ENCODE measurements at regions not wholly inside any gene's neighbourhood (a gene's known extent, or its start where the extent isn't known, plus 50 kb on each side); places are given as distances from the start of the nearest gene placed in this dataset.

DNA sequence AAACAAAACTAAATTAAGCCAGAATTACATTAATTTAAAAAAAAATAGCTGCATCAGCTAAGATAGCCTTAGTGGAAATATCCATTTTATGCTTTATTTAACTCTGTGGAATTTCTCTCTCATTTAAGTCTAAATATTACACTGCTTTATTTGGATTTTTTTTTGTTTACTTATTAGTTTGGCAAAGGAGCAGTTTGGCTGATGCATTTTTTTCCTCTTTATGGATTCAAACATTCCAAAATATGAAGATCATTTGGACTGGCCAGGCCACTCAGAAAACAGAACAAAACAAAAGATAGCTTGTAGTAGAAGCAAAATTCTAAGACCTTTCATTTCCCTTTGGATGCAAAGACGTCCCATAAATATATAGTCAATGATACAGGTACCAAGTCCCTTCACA, 707.3 kb upstream of the UBE2E2 start:
- no TSS peak for BruUV-seq (replicated peaks)
- H3K9me3 ChIP-seq (replicated peaks; ENCODE audit: control insufficient read depth, insufficient read depth, low read length): peaks cover 2% of the 10 kb centered on the region
- H3K27me3 ChIP-seq (ENCODE audit: control insufficient read depth in 2 of 2, insufficient read depth in 2 of 2, low read length in 2 of 2): no peaks in the 10 kb centered on the region
- no peak overlapping the region for H3K4me3 ChIP-seq (replicated peaks in 1 of 3; ENCODE audit: insufficient read depth in 1 of 3, low read depth in 1 of 3, low read length in 3 of 3)
- no peak for DNase-seq (ENCODE audit: low read depth, low spot score)
- no peaks in the 10 kb centered on the region for H3K9me1 ChIP-seq (replicated peaks; ENCODE audit: control insufficient read depth, extremely low read depth, insufficient read depth, low read length)
- H3K79me2 ChIP-seq (ENCODE audit: control insufficient read depth, insufficient read depth, low read length): no peaks in the 10 kb centered on the region
- TF ChIP-seq MYC (IDR thresholded peaks at IDR 0.05; ENCODE audit: low read depth, low read length): no peak
- TF ChIP-seq JUN (IDR thresholded peaks at IDR 0.05; ENCODE audit: borderline replicate concordance, insufficient read depth, insufficient read length, low read depth): no peak
- no peak for TF ChIP-seq EZH2 (IDR thresholded peaks at IDR 0.05; ENCODE audit: borderline replicate concordance, low read depth, low read length, severe bottlenecking)
- no peak for TF ChIP-seq POLR2A (IDR thresholded peaks at IDR 0.05; ENCODE audit: low read depth, low read length)
- TF ChIP-seq GATA2 (IDR thresholded peaks at IDR 0.05; ENCODE audit: insufficient read depth, insufficient read length, low read depth, low read length): no peak
- intact Hi-C loops (cut with micrococcal nuclease) (no loop called here), dilution Hi-C loops (cut with MboI; ENCODE audit: extremely low pct_ligation_motif_present, low sequenced_read_pairs) (no loop called here)
- ChIA-PET POLR2A (no interaction called here), CTCF (no interaction called here)
- H3K27ac ChIP-seq (ENCODE audit: insufficient read depth, low read depth, low read length): no peak overlapping the region
- H3K4me1 ChIP-seq (ENCODE audit: control insufficient read depth, extremely low read depth, insufficient read depth, low read length): no peaks in the 10 kb centered on the region
- no peak for FAIRE-seq
- no peaks in the 10 kb centered on the region for H4K20me1 ChIP-seq (replicated peaks; ENCODE audit: control insufficient read depth, extremely low read depth, insufficient read depth, low read length)
- no peak overlapping the region for H2AFZ ChIP-seq (ENCODE audit: low read depth, low read length)
- no peak overlapping the region for H3K9ac ChIP-seq (replicated peaks; ENCODE audit: extremely low read depth, insufficient read depth, low read length)
- H3K4me2 ChIP-seq (ENCODE audit: insufficient read depth, low read length): no peak overlapping the region
- no peaks in the 10 kb centered on the region for H3K36me3 ChIP-seq (ENCODE audit: control insufficient read depth in 2 of 2, extremely low read depth in 1 of 2, insufficient read depth in 2 of 2, low read length in 2 of 2)

DNA sequence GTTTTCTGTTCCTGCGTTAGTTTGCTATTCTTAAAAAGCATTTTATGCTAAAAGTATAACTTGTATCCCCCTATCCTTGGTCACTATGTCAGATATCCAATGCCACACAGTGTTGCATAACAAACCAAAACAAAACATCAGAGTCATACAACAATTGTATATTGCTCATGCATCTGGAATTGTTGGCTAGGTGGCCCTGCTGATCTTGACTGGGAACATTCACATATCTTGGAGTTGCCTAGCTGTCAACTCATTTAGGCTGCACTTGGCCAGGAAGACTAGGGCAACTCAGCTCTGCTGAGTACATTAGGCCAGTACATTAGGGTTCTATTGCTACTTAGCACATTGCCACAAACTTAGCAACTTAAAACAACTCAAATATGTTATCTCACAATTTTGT, 706.5 kb upstream of the UBE2E2 start:
- Histone ChIP-seq H3K9me1 (replicated peaks; ENCODE audit: control insufficient read depth, extremely low read depth, insufficient read depth, low read length) (no peaks in the 10 kb centered on the region), H3K27me3 (ENCODE audit: control insufficient read depth in 2 of 2, insufficient read depth in 2 of 2, low read length in 2 of 2) (no peaks in the 10 kb centered on the region), H3K9ac (replicated peaks; ENCODE audit: extremely low read depth, insufficient read depth, low read length) (no peak overlapping the region), H2AFZ (ENCODE audit: low read depth, low read length) (no peak overlapping the region), H3K36me3 (ENCODE audit: control insufficient read depth in 2 of 2, extremely low read depth in 1 of 2, insufficient read depth in 2 of 2, low read length in 2 of 2) (no peaks in the 10 kb centered on the region), H3K4me1 (ENCODE audit: control insufficient read depth, extremely low read depth, insufficient read depth, low read length) (no peaks in the 10 kb centered on the region), H3K4me2 (ENCODE audit: insufficient read depth, low read length) (no peak overlapping the region), H3K79me2 (ENCODE audit: control insufficient read depth, insufficient read depth, low read length) (no peaks in the 10 kb centered on the region), H3K27ac (ENCODE audit: insufficient read depth, low read depth, low read length) (no peak overlapping the region), H4K20me1 (replicated peaks; ENCODE audit: control insufficient read depth, extremely low read depth, insufficient read depth, low read length) (no peaks in the 10 kb centered on the region), H3K4me3 (replicated peaks in 1 of 3; ENCODE audit: insufficient read depth in 1 of 3, low read depth in 1 of 3, low read length in 3 of 3) (no peak overlapping the region), H3K9me3 (replicated peaks; ENCODE audit: control insufficient read depth, insufficient read depth, low read length) (peaks cover 2% of the 10 kb centered on the region)
- TF ChIP-seq EZH2 (IDR thresholded peaks at IDR 0.05; ENCODE audit: borderline replicate concordance, low read depth, low read length, severe bottlenecking) (no peak), GATA2 (IDR thresholded peaks at IDR 0.05; ENCODE audit: insufficient read depth, insufficient read length, low read depth, low read length) (no peak)
- intact Hi-C loops (cut with micrococcal nuclease) (no loop called here), dilution Hi-C loops (cut with MboI; ENCODE audit: extremely low pct_ligation_motif_present, low sequenced_read_pairs) (no loop called here)
- POLR2A ChIA-PET: no interaction called here
- DNase-seq (ENCODE audit: low read depth, low spot score) (no peak), FAIRE-seq (no peak)
- BruUV-seq (replicated peaks): no TSS peak
- CTCF ChIA-PET: no interaction called here

All from endothelial cell of umbilical vein (primary cell).